Endothelial cell of umbilical vein (primary cell): ENCODE measurements at regions not wholly inside any gene's neighbourhood (a gene's known extent, or its start where the extent isn't known, plus 50 kb on each side); places are given as distances from the start of the nearest gene placed in this dataset.

ENCODE experiments used
- BruUV-seq: library from RNA; stranded (reverse); fragments of 400-500 nt; replicated peaks from 2 replicates; lab custom pipeline; 2021; lab: Mats Ljungman, UMichigan
- CTCF ChIA-PET: fragments of 300-600, 350-600 bp; sonication (Branson Sonifier 250); formaldehyde crosslinking; loops from one replicate; lab custom pipeline; 2021; ENCODE audit warnings: antibody characterized with exemption, inconsistent platforms; lab: Charles Lee
- POLR2A ChIA-PET: fragments of 300-600, 350-600 bp; sonication (Branson Sonifier 250); formaldehyde crosslinking; loops from one replicate; lab custom pipeline; 2021; ENCODE audit warnings: antibody characterized with exemption, inconsistent platforms; lab: Charles Lee
- DNase-seq: peaks from one replicate; pipeline ENCODE4 v3.0.0-alpha.2; 2011; ENCODE audit warnings: low read depth, low spot score
- FAIRE-seq: peaks from 2 replicates; lab custom pipeline; 2011; peaks lifted over from hg19 to GRCh38; lab: Jason Lieb, UNC
- H2AFZ ChIP-seq: 2 replicates; pipeline ENCODE4 v1.6.0; 2012; ENCODE audit warnings: low read depth, low read length, control low read depth, inconsistent platforms
- H3K27ac ChIP-seq: 2 replicates; pipeline ENCODE4 v1.5.1; 2011; ENCODE audit warnings: low read depth, mild to moderate bottlenecking, control low read depth, low read length, moderate library complexity; ENCODE audit not compliant: insufficient read depth
- H3K27me3 ChIP-seq, 2 experiments: 2 replicates each; pipeline versions ENCODE4 v1.6.0 to v1.6.1; 2011; ENCODE audit warnings: low read length in 2 of 2, mixed read lengths in 1 of 2; ENCODE audit not compliant: control insufficient read depth in 2 of 2, insufficient read depth in 2 of 2
- H3K36me3 ChIP-seq, 2 experiments: 2 replicates in 1 of 2; 3 replicates in 1 of 2; pipeline ENCODE4 v1.5.1; 2011; ENCODE audit warnings: low read length in 2 of 2, mild to moderate bottlenecking in 1 of 2, moderate library complexity in 1 of 2; ENCODE audit not compliant: control insufficient read depth in 2 of 2, insufficient read depth in 2 of 2; ENCODE audit errors: extremely low read depth in 1 of 2
- H3K4me1 ChIP-seq: 3 replicates; pipeline ENCODE4 v1.5.1; 2011; ENCODE audit warnings: mild to moderate bottlenecking, low read length; ENCODE audit not compliant: control insufficient read depth, insufficient read depth; ENCODE audit errors: extremely low read depth
- H3K4me2 ChIP-seq: 2 replicates; pipeline ENCODE4 v1.6.1; 2011; ENCODE audit warnings: low read length, control low read depth, mixed read lengths; ENCODE audit not compliant: insufficient read depth
- H3K4me3 ChIP-seq, 3 experiments: fragments of 200-600 bp in 1 of 3; sonication (generic), shearing (Covaris generic) in 1 of 3; replicated peaks in 1 of 3; 2 replicates each; pipeline ENCODE4 v1.5.1; 2011 to 2016; ENCODE audit warnings: control low read depth in 3 of 3, low read length in 3 of 3, mild to moderate bottlenecking in 2 of 3, inconsistent platforms in 1 of 3, low read depth in 1 of 3, moderate library complexity in 1 of 3; ENCODE audit not compliant: insufficient read depth in 1 of 3
- H3K79me2 ChIP-seq: 2 replicates; pipeline ENCODE4 v1.6.0; 2012; ENCODE audit warnings: low read length, inconsistent platforms; ENCODE audit not compliant: control insufficient read depth, insufficient read depth
- H3K9ac ChIP-seq: replicated peaks from 2 replicates; pipeline ENCODE3; 2011; ENCODE audit warnings: low read length, control low read depth; ENCODE audit not compliant: insufficient read depth; ENCODE audit errors: extremely low read depth
- H3K9me1 ChIP-seq: replicated peaks from 3 replicates; pipeline ENCODE4 v1.6.0; 2011; ENCODE audit warnings: mild to moderate bottlenecking, low read length; ENCODE audit not compliant: control insufficient read depth, insufficient read depth; ENCODE audit errors: extremely low read depth
- H3K9me3 ChIP-seq: replicated peaks from 2 replicates; pipeline ENCODE4 v1.5.1; 2012; ENCODE audit warnings: low read length, inconsistent platforms; ENCODE audit not compliant: control insufficient read depth, insufficient read depth
- H4K20me1 ChIP-seq: replicated peaks from 2 replicates; pipeline ENCODE3; 2011; ENCODE audit warnings: mild to moderate bottlenecking, low read length; ENCODE audit not compliant: control insufficient read depth, insufficient read depth; ENCODE audit errors: extremely low read depth
- CTCF ChIP-seq, 2 donors: IDR thresholded peaks; 1 replicate in 1 of 2; 2 replicates in 1 of 2; pipeline ENCODE4 v1.5.1; 2011; ENCODE audit warnings: low read length in 2 of 2, mild to moderate bottlenecking in 2 of 2, moderate library complexity in 2 of 2, control low read depth in 1 of 2, inconsistent platforms in 1 of 2, low read depth in 1 of 2; ENCODE audit not compliant: insufficient read depth in 1 of 2; ENCODE audit errors: extremely low read depth in 1 of 2
- EZH2 ChIP-seq: IDR thresholded peaks from 2 replicates; pipeline ENCODE4 v1.6.1; 2012; ENCODE audit warnings: borderline replicate concordance, low read depth, mild to moderate bottlenecking, moderate library complexity, low read length, inconsistent platforms; ENCODE audit not compliant: severe bottlenecking
- FOS ChIP-seq: IDR thresholded peaks from 2 replicates; pipeline ENCODE4 v1.6.1; 2011; ENCODE audit warnings: mild to moderate bottlenecking, low read length, moderate library complexity, borderline replicate concordance; ENCODE audit not compliant: insufficient read depth
- GATA2 ChIP-seq: IDR thresholded peaks from 2 replicates; pipeline ENCODE4 v1.7.0; 2011; ENCODE audit warnings: low read depth, mild to moderate bottlenecking, moderate library complexity, mixed read lengths, low read length; ENCODE audit not compliant: insufficient read length, insufficient read depth
- JUN ChIP-seq: IDR thresholded peaks from 2 replicates; pipeline ENCODE4 v1.6.1; 2011; ENCODE audit warnings: borderline replicate concordance, low read depth; ENCODE audit not compliant: insufficient read length, insufficient read depth
- MAX ChIP-seq: IDR thresholded peaks from 2 replicates; pipeline ENCODE4 v1.6.1; 2011; ENCODE audit not compliant: insufficient read depth, insufficient read length
- MYC ChIP-seq: IDR thresholded peaks from one replicate; pipeline ENCODE4 v1.6.1; 2011; ENCODE audit warnings: mild to moderate bottlenecking, low read depth, low read length
- POLR2A ChIP-seq: IDR thresholded peaks from 2 replicates; pipeline ENCODE4 v1.6.1; 2012; ENCODE audit warnings: low read depth, mild to moderate bottlenecking, control low read depth, low read length
- POLR2AphosphoS5 ChIP-seq: IDR thresholded peaks from 2 replicates; pipeline ENCODE4 v1.6.1; 2012; ENCODE audit warnings: low read depth, mild to moderate bottlenecking, control low read depth, low read length, moderate library complexity; ENCODE audit not compliant: insufficient read depth
- dilution Hi-C: fragments of 300-500 bp; cut with MboI; formaldehyde crosslinking; loops from one replicate; pipeline ENCODE4 v1.15.0; 2019; ENCODE audit warnings: low sequenced_read_pairs; ENCODE audit not compliant: extremely low pct_ligation_motif_present
- intact Hi-C: fragments of 100-400 bp; cut with micrococcal nuclease; formaldehyde crosslinking; loops from one replicate; pipeline ENCODE4 v1.10.0; 2022

GRCh38 chr13:102536196-102536595 lies 60.6 kb upstream of the TPP2 start:
- H2AFZ ChIP-seq = no peak overlapping the region
- H3K27ac ChIP-seq = no peak overlapping the region
- H3K9me1 ChIP-seq = no peaks in the 10 kb centered on the region
- CTCF ChIA-PET = interaction anchor here (0.9 kb wide), 1 partner anchor 20 kb away, joined by 4 read pairs; no protein-coding TSS in a partner anchor
- H4K20me1 ChIP-seq = no peaks in the 10 kb centered on the region
- H3K4me1 ChIP-seq = no peaks in the 10 kb centered on the region
- H3K79me2 ChIP-seq = no peaks in the 10 kb centered on the region
- H3K9ac ChIP-seq = no peak overlapping the region
- no peak overlapping the region for H3K4me3 ChIP-seq
- H3K4me2 ChIP-seq = no peak overlapping the region
- POLR2A ChIA-PET = no interaction called here
- dilution Hi-C loops (no loop called here), intact Hi-C loops (no loop called here)
- FAIRE-seq = no peak
- no peak for DNase-seq
- H3K9me3 ChIP-seq = no peaks in the 10 kb centered on the region
- H3K27me3 ChIP-seq = no peaks in the 10 kb centered on the region
- H3K36me3 ChIP-seq = no peaks in the 10 kb centered on the region
- TF ChIP-seq EZH2 (no peak), FOS (no peak), JUN (no peak), CTCF (IDR thresholded peaks at IDR 0.05; ENCODE audit: extremely low read depth in 1 of 2, insufficient read depth in 1 of 2, low read depth in 1 of 2, low read length in 2 of 2) (no peak), POLR2A (no peak), POLR2AphosphoS5 (no peak), GATA2 (no peak), MYC (no peak), MAX (no peak)
- no TSS peak for BruUV-seq
